ENCODE measurements at regions not wholly inside any gene's neighbourhood (a gene's known extent, or its start where the extent isn't known, plus 50 kb on each side); places are given as distances from the start of the nearest gene placed in this dataset.

- Mint-ChIP-seq H3K27me3 (peaks cover 11% of the 10 kb centered on the region), H3K9me3 (peaks cover 0 to 14% (median 5%) of the 10 kb centered on the region in 7 donors), H3K36me3 (no peaks in the 10 kb centered on the region), H3K27ac (no peak overlapping the region), H3K4me3 (no peak overlapping the region), H3K4me1 (no peaks in the 10 kb centered on the region)
- Histone ChIP-seq H3K36me3 (ENCODE audit: control insufficient read depth, insufficient read depth, low read length) (no peaks in the 10 kb centered on the region), H3K27me3 (ENCODE audit: control insufficient read depth, insufficient read depth, low read length) (no peaks in the 10 kb centered on the region), H3K4me3 (ENCODE audit: low read depth, low read length) (no peak overlapping the region), H3K27ac (ENCODE audit: insufficient read depth, low read length, poor library complexity, severe bottlenecking) (no peak overlapping the region), H3K4me1 (ENCODE audit: control insufficient read depth, insufficient read depth, low read length, poor library complexity, severe bottlenecking) (no peaks in the 10 kb centered on the region), H3K9me3 (ENCODE audit: control insufficient read depth in 2 of 2, low read length in 2 of 2) (no peaks in the 10 kb centered on the region)
- no peak for DNase-seq
- ATAC-seq (ENCODE audit: low read depth in 2 of 2) = no peak
Observed at GRCh38 chr14:66216763-66217162, 269.4 kb upstream of the CCDC196 start.

GRCh38 chr14:66219886-66220285, 266.3 kb upstream of the CCDC196 start:
- DNase-seq (no peak), ATAC-seq (ENCODE audit: low read depth in 2 of 2) (no peak)
- Histone ChIP-seq H3K9me3 (ENCODE audit: control insufficient read depth in 2 of 2, low read length in 2 of 2) (no peaks in the 10 kb centered on the region), H3K4me3 (ENCODE audit: low read depth, low read length) (no peak overlapping the region), H3K27me3 (ENCODE audit: control insufficient read depth, insufficient read depth, low read length) (no peaks in the 10 kb centered on the region), H3K36me3 (ENCODE audit: control insufficient read depth, insufficient read depth, low read length) (no peaks in the 10 kb centered on the region), H3K4me1 (ENCODE audit: control insufficient read depth, insufficient read depth, low read length, poor library complexity, severe bottlenecking) (no peaks in the 10 kb centered on the region), H3K27ac (ENCODE audit: insufficient read depth, low read length, poor library complexity, severe bottlenecking) (no peak overlapping the region)
- Mint-ChIP-seq H3K4me1 (no peaks in the 10 kb centered on the region), H3K27me3 (peaks cover 17% of the 10 kb centered on the region), H3K4me3 (no peak overlapping the region), H3K9me3 (peaks cover 0 to 8% (median 4%) of the 10 kb centered on the region in 7 donors), H3K27ac (no peak overlapping the region), H3K36me3 (no peaks in the 10 kb centered on the region)

GRCh38 chr14:66224492-66225178, 261.5 kb upstream of the CCDC196 start:
- Histone ChIP-seq H3K27me3 (ENCODE audit: control insufficient read depth, insufficient read depth, low read length) (no peaks in the 10 kb centered on the region), H3K27ac (ENCODE audit: insufficient read depth, low read length, poor library complexity, severe bottlenecking) (no peak overlapping the region), H3K4me3 (ENCODE audit: low read depth, low read length) (no peak overlapping the region), H3K4me1 (ENCODE audit: control insufficient read depth, insufficient read depth, low read length, poor library complexity, severe bottlenecking) (no peaks in the 10 kb centered on the region), H3K9me3 (ENCODE audit: control insufficient read depth in 2 of 2, low read length in 2 of 2) (no peaks in the 10 kb centered on the region), H3K36me3 (ENCODE audit: control insufficient read depth, insufficient read depth, low read length) (no peaks in the 10 kb centered on the region)
- H3K36me3 Mint-ChIP-seq = no peaks in the 10 kb centered on the region
- H3K27ac Mint-ChIP-seq = no peak overlapping the region
- DNase-seq = no peak
- H3K27me3 Mint-ChIP-seq = peaks cover 5% of the 10 kb centered on the region
- H3K4me3 Mint-ChIP-seq = no peak overlapping the region
- no peak for ATAC-seq (ENCODE audit: low read depth in 2 of 2)
- H3K9me3 Mint-ChIP-seq = peaks cover 0 to 16% (median 3%) of the 10 kb centered on the region in 7 donors
- no peaks in the 10 kb centered on the region for H3K4me1 Mint-ChIP-seq

- DNase-seq (no peak), ATAC-seq (ENCODE audit: low read depth in 2 of 2) (no peak)
- H3K27ac ChIP-seq (ENCODE audit: insufficient read depth, low read length, poor library complexity, severe bottlenecking) = no peak overlapping the region
- H3K36me3 Mint-ChIP-seq = no peaks in the 10 kb centered on the region
- no peaks in the 10 kb centered on the region for H3K36me3 ChIP-seq (ENCODE audit: control insufficient read depth, insufficient read depth, low read length)
- peaks cover 5% of the 10 kb centered on the region for H3K27me3 Mint-ChIP-seq
- H3K27me3 ChIP-seq (ENCODE audit: control insufficient read depth, insufficient read depth, low read length) = no peaks in the 10 kb centered on the region
- peak overlapping the region in 1 of 3 donors; percentile 4 for H3K27ac Mint-ChIP-seq
- H3K4me3 ChIP-seq (ENCODE audit: low read depth, low read length) = no peak overlapping the region
- H3K4me1 ChIP-seq (ENCODE audit: control insufficient read depth, insufficient read depth, low read length, poor library complexity, severe bottlenecking) = no peaks in the 10 kb centered on the region
- no peaks in the 10 kb centered on the region for H3K9me3 ChIP-seq (ENCODE audit: control insufficient read depth in 2 of 2, low read length in 2 of 2)
- peaks cover 0 to 16% (median 5%) of the 10 kb centered on the region in 7 donors for H3K9me3 Mint-ChIP-seq
- H3K4me3 Mint-ChIP-seq = no peak overlapping the region
- no peaks in the 10 kb centered on the region for H3K4me1 Mint-ChIP-seq
Observed at GRCh38 chr14:66225337-66225736, 260.8 kb upstream of the CCDC196 start.

GRCh38 chr14:66228267-66228970, 257.8 kb upstream of the CCDC196 start:
- Mint-ChIP-seq H3K27ac (no peak overlapping the region), H3K4me3 (no peak overlapping the region), H3K9me3 (peaks cover 0 to 16% (median 5%) of the 10 kb centered on the region in 7 donors), H3K4me1 (peaks cover 0 to 3% (median 0%) of the 10 kb centered on the region in 4 donors), H3K36me3 (no peaks in the 10 kb centered on the region), H3K27me3 (no peaks in the 10 kb centered on the region)
- no peaks in the 10 kb centered on the region for H3K27me3 ChIP-seq (ENCODE audit: control insufficient read depth, insufficient read depth, low read length)
- ATAC-seq (ENCODE audit: low read depth in 2 of 2) (no peak), DNase-seq (peak in 1 of 3 donors; percentile 11)
- no peaks in the 10 kb centered on the region for H3K36me3 ChIP-seq (ENCODE audit: control insufficient read depth, insufficient read depth, low read length)
- no peaks in the 10 kb centered on the region for H3K9me3 ChIP-seq (ENCODE audit: control insufficient read depth in 2 of 2, low read length in 2 of 2)
- H3K27ac ChIP-seq (ENCODE audit: insufficient read depth, low read length, poor library complexity, severe bottlenecking) = no peak overlapping the region
- H3K4me1 ChIP-seq (ENCODE audit: control insufficient read depth, insufficient read depth, low read length, poor library complexity, severe bottlenecking) = no peaks in the 10 kb centered on the region
- no peak overlapping the region for H3K4me3 ChIP-seq (ENCODE audit: low read depth, low read length)

- DNase-seq (no peak), ATAC-seq (ENCODE audit: low read depth in 2 of 2) (no peak)
- peak overlapping the region in 1 of 4 donors; percentile 55 for H3K4me3 Mint-ChIP-seq
- peaks cover 0 to 16% (median 5%) of the 10 kb centered on the region in 7 donors for H3K9me3 Mint-ChIP-seq
- Histone ChIP-seq H3K36me3 (ENCODE audit: control insufficient read depth, insufficient read depth, low read length) (no peaks in the 10 kb centered on the region), H3K9me3 (ENCODE audit: control insufficient read depth in 2 of 2, low read length in 2 of 2) (no peaks in the 10 kb centered on the region), H3K27me3 (ENCODE audit: control insufficient read depth, insufficient read depth, low read length) (peaks cover 5% of the 10 kb centered on the region), H3K4me1 (ENCODE audit: control insufficient read depth, insufficient read depth, low read length, poor library complexity, severe bottlenecking) (no peaks in the 10 kb centered on the region), H3K4me3 (ENCODE audit: low read depth, low read length) (no peak overlapping the region), H3K27ac (ENCODE audit: insufficient read depth, low read length, poor library complexity, severe bottlenecking) (no peak overlapping the region)
- H3K27ac Mint-ChIP-seq = no peak overlapping the region
- H3K4me1 Mint-ChIP-seq = peaks cover 0 to 3% (median 0%) of the 10 kb centered on the region in 4 donors
- H3K36me3 Mint-ChIP-seq = no peaks in the 10 kb centered on the region
- H3K27me3 Mint-ChIP-seq = peaks cover 5% of the 10 kb centered on the region
Observed at GRCh38 chr14:66231820-66232219, 254.4 kb upstream of the CCDC196 start.

GRCh38 chr14:66233591-66233990, 252.6 kb upstream of the CCDC196 start:
- Mint-ChIP-seq H3K4me3 (no peak overlapping the region), H3K9me3 (peaks cover 0 to 5% (median 2%) of the 10 kb centered on the region in 7 donors), H3K27me3 (peaks cover 5% of the 10 kb centered on the region), H3K4me1 (peaks cover 0 to 3% (median 0%) of the 10 kb centered on the region in 4 donors), H3K36me3 (no peaks in the 10 kb centered on the region), H3K27ac (no peak overlapping the region)
- Histone ChIP-seq H3K27me3 (ENCODE audit: control insufficient read depth, insufficient read depth, low read length) (peaks cover 5% of the 10 kb centered on the region), H3K9me3 (ENCODE audit: control insufficient read depth in 2 of 2, low read length in 2 of 2) (no peaks in the 10 kb centered on the region), H3K27ac (ENCODE audit: insufficient read depth, low read length, poor library complexity, severe bottlenecking) (no peak overlapping the region), H3K4me3 (ENCODE audit: low read depth, low read length) (no peak overlapping the region), H3K4me1 (ENCODE audit: control insufficient read depth, insufficient read depth, low read length, poor library complexity, severe bottlenecking) (no peaks in the 10 kb centered on the region), H3K36me3 (ENCODE audit: control insufficient read depth, insufficient read depth, low read length) (no peaks in the 10 kb centered on the region)
- DNase-seq = no peak
- no peak for ATAC-seq (ENCODE audit: low read depth in 2 of 2)

Data from CD4-positive, CD25-positive, alpha-beta regulatory T cell (primary cell).